ENCODE measurements at regions not wholly inside any gene's neighbourhood (a gene's known extent, or its start where the extent isn't known, plus 50 kb on each side); places are given as distances from the start of the nearest gene placed in this dataset.

DNA sequence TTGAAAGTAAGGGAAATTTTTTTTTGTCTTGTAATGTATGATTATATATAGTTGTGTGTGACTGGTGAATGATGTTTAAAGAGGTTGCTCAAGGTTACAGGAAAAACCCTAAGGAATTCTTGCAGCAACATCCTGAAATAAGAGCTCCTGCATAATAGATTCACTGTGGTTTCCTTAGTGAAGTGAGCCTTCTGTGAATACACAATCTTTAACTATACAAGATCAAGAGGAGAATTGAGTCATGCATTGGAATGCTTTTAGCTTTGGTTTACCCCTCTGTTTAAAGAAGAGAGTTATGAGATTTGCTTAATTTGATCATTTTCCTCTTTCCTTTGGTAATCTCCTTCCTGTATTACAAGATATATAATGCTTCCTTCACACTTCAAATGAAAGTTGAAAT is 141.6 kb upstream of the EYA4 start:
- FAIRE-seq: no peak
- POLR2A ChIA-PET: no interaction called here

DNA sequence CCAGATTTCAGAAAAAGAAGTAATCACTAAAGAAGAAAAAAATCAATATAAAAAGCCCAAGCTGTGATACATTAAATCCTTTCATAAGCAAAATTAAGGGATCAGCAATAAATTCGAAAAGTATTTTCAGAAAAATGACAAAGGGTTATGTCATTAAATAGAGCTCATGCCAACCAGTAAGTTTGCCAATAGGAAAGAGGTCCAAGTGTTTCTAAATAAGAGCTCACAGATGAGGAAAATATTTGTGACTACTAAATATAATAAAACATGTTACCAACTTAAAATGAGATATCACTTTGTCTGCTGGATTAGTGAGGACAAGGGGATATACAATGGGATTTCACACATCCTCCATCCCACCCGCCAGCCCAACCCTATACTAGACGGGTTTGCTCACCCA is 140.3 kb upstream of the EYA4 start:
- H3K4me3 ChIP-seq (replicated peaks in 1 of 3; ENCODE audit: insufficient read depth in 1 of 3, low read depth in 1 of 3, low read length in 3 of 3): no peak overlapping the region
- H3K4me2 ChIP-seq (ENCODE audit: insufficient read depth, low read length): no peak overlapping the region
- dilution Hi-C loops (cut with MboI; ENCODE audit: extremely low pct_ligation_motif_present, low sequenced_read_pairs): no loop called here
- intact Hi-C loops (cut with micrococcal nuclease): no loop called here
- ChIA-PET CTCF (no interaction called here), POLR2A (no interaction called here)
- no TSS peak for BruUV-seq (replicated peaks)
- DNase-seq (ENCODE audit: low read depth, low spot score) (no peak), FAIRE-seq (no peak)
- H3K4me1 ChIP-seq (ENCODE audit: control insufficient read depth, extremely low read depth, insufficient read depth, low read length): no peaks in the 10 kb centered on the region
- H2AFZ ChIP-seq (ENCODE audit: low read depth, low read length): no peak overlapping the region
- H3K27ac ChIP-seq (ENCODE audit: insufficient read depth, low read depth, low read length): no peak overlapping the region
- TF ChIP-seq POLR2A (IDR thresholded peaks at IDR 0.05; ENCODE audit: low read depth, low read length) (no peak), EZH2 (IDR thresholded peaks at IDR 0.05; ENCODE audit: borderline replicate concordance, low read depth, low read length, severe bottlenecking) (no peak), POLR2AphosphoS5 (IDR thresholded peaks at IDR 0.05; ENCODE audit: insufficient read depth, low read depth, low read length) (no peak), JUN (IDR thresholded peaks at IDR 0.05; ENCODE audit: borderline replicate concordance, insufficient read depth, insufficient read length, low read depth) (no peak), FOS (IDR thresholded peaks at IDR 0.05; ENCODE audit: borderline replicate concordance, insufficient read depth, low read length) (no peak), MYC (IDR thresholded peaks at IDR 0.05; ENCODE audit: low read depth, low read length) (no peak), GATA2 (IDR thresholded peaks at IDR 0.05; ENCODE audit: insufficient read depth, insufficient read length, low read depth, low read length) (no peak)
- TF ChIP-seq, protein P1, sequence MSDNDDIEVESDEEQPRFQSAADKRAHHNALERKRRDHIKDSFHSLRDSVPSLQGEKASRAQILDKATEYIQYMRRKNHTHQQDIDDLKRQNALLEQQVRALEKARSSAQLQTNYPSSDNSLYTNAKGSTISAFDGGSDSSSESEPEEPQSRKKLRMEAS (IDR thresholded peaks at IDR 0.05; ENCODE audit: insufficient read depth, insufficient read length): no peak
- TF ChIP-seq, protein P2, sequence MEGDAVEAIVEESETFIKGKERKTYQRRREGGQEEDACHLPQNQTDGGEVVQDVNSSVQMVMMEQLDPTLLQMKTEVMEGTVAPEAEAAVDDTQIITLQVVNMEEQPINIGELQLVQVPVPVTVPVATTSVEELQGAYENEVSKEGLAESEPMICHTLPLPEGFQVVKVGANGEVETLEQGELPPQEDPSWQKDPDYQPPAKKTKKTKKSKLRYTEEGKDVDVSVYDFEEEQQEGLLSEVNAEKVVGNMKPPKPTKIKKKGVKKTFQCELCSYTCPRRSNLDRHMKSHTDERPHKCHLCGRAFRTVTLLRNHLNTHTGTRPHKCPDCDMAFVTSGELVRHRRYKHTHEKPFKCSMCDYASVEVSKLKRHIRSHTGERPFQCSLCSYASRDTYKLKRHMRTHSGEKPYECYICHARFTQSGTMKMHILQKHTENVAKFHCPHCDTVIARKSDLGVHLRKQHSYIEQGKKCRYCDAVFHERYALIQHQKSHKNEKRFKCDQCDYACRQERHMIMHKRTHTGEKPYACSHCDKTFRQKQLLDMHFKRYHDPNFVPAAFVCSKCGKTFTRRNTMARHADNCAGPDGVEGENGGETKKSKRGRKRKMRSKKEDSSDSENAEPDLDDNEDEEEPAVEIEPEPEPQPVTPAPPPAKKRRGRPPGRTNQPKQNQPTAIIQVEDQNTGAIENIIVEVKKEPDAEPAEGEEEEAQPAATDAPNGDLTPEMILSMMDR (IDR thresholded peaks at IDR 0.05; ENCODE audit: extremely low read depth in 1 of 2, insufficient read depth in 1 of 2, low read depth in 1 of 2, low read length in 2 of 2): no peak
- H3K9me3 ChIP-seq (replicated peaks; ENCODE audit: control insufficient read depth, insufficient read depth, low read length): no peaks in the 10 kb centered on the region
- H3K27me3 ChIP-seq (ENCODE audit: control insufficient read depth in 2 of 2, insufficient read depth in 2 of 2, low read length in 2 of 2): no peaks in the 10 kb centered on the region
- H4K20me1 ChIP-seq (replicated peaks; ENCODE audit: control insufficient read depth, extremely low read depth, insufficient read depth, low read length): no peaks in the 10 kb centered on the region
- no peaks in the 10 kb centered on the region for H3K9me1 ChIP-seq (replicated peaks; ENCODE audit: control insufficient read depth, extremely low read depth, insufficient read depth, low read length)
- H3K79me2 ChIP-seq (ENCODE audit: control insufficient read depth, insufficient read depth, low read length): no peaks in the 10 kb centered on the region
- H3K36me3 ChIP-seq (ENCODE audit: control insufficient read depth in 2 of 2, extremely low read depth in 1 of 2, insufficient read depth in 2 of 2, low read length in 2 of 2): no peaks in the 10 kb centered on the region
- no peak overlapping the region for H3K9ac ChIP-seq (replicated peaks; ENCODE audit: extremely low read depth, insufficient read depth, low read length)

More for the DNA sequence above, 141.6 kb upstream of the EYA4 start:
- no peaks in the 10 kb centered on the region for H3K36me3 ChIP-seq (ENCODE audit: control insufficient read depth in 2 of 2, extremely low read depth in 1 of 2, insufficient read depth in 2 of 2, low read length in 2 of 2)
- H4K20me1 ChIP-seq (replicated peaks; ENCODE audit: control insufficient read depth, extremely low read depth, insufficient read depth, low read length): no peaks in the 10 kb centered on the region
- no peak overlapping the region for H3K9ac ChIP-seq (replicated peaks; ENCODE audit: extremely low read depth, insufficient read depth, low read length)
- peak; percentile 31 for DNase-seq (ENCODE audit: low read depth, low spot score)
- H3K27me3 ChIP-seq (ENCODE audit: control insufficient read depth in 2 of 2, insufficient read depth in 2 of 2, low read length in 2 of 2): no peaks in the 10 kb centered on the region
- no TSS peak for BruUV-seq (replicated peaks)
- no peak overlapping the region for H3K4me2 ChIP-seq (ENCODE audit: insufficient read depth, low read length)
- H3K79me2 ChIP-seq (ENCODE audit: control insufficient read depth, insufficient read depth, low read length): no peaks in the 10 kb centered on the region
- intact Hi-C loops (cut with micrococcal nuclease): loop anchor here (10.0 kb wide), 1 partner anchor 325 kb away; no protein-coding TSS in a partner anchor
- H3K9me3 ChIP-seq (replicated peaks; ENCODE audit: control insufficient read depth, insufficient read depth, low read length): no peaks in the 10 kb centered on the region
- no peaks in the 10 kb centered on the region for H3K9me1 ChIP-seq (replicated peaks; ENCODE audit: control insufficient read depth, extremely low read depth, insufficient read depth, low read length)
- dilution Hi-C loops (cut with MboI; ENCODE audit: extremely low pct_ligation_motif_present, low sequenced_read_pairs): no loop called here
- no peak overlapping the region for H3K4me3 ChIP-seq (replicated peaks in 1 of 3; ENCODE audit: insufficient read depth in 1 of 3, low read depth in 1 of 3, low read length in 3 of 3)
- no peak overlapping the region for H3K27ac ChIP-seq (ENCODE audit: insufficient read depth, low read depth, low read length)
- CTCF ChIA-PET: no interaction called here
- H2AFZ ChIP-seq (ENCODE audit: low read depth, low read length): no peak overlapping the region
- TF ChIP-seq GATA2 (IDR thresholded peaks at IDR 0.05; ENCODE audit: insufficient read depth, insufficient read length, low read depth, low read length): peak; percentile 15
- TF ChIP-seq POLR2A (IDR thresholded peaks at IDR 0.05; ENCODE audit: low read depth, low read length): no peak
- peak; percentile 27 for TF ChIP-seq FOS (IDR thresholded peaks at IDR 0.05; ENCODE audit: borderline replicate concordance, insufficient read depth, low read length)
- no peaks in the 10 kb centered on the region for H3K4me1 ChIP-seq (ENCODE audit: control insufficient read depth, extremely low read depth, insufficient read depth, low read length)

Data from endothelial cell of umbilical vein (primary cell).